IMR-90 (cell line): ENCODE measurements at regions not wholly inside any gene's neighbourhood (a gene's known extent, or its start where the extent isn't known, plus 50 kb on each side); places are given as distances from the start of the nearest gene placed in this dataset.
A peak's percentile ranks its signal among the peaks of the same experiment; 100 is the strongest.

Experiments used
- ATAC-seq: fragments of 200-7000 bp; cut with Tn5 transposase; 2 replicates; pipeline ENCODE4 v1.9.1; 2020; ENCODE audit warnings: low read depth, mild to moderate bottlenecking, moderate library complexity
- BruUV-seq: library from RNA; stranded (reverse); fragments of 400-500 nt; replicated peaks from 2 replicates; lab custom pipeline; 2021; lab: Mats Ljungman, UMichigan
- CTCF ChIA-PET: fragments of 300-600 bp; formaldehyde crosslinking; extraction: SDS; loops from one replicate; lab custom pipeline; 2021; ENCODE audit warnings: antibody characterized with exemption; lab: Yijun Ruan, JAX
- POLR2A ChIA-PET: fragments of 300-600 bp; sonication (Branson Sonifier 250); formaldehyde crosslinking; loops from one replicate; lab custom pipeline; 2022; ENCODE audit warnings: antibody characterized with exemption; ENCODE audit not compliant: unreplicated experiment; lab: Charles Lee
- DNase-seq: peaks from one replicate; pipeline ENCODE4 v3.0.0; 2013
- H2AFZ ChIP-seq: replicated peaks from 2 replicates; pipeline ENCODE3; 2013; ENCODE audit warnings: low read length, mild to moderate bottlenecking; ENCODE audit not compliant: poor library complexity
- H2AK5ac ChIP-seq: 2 replicates; pipeline ENCODE4 v1.6.1; 2013; ENCODE audit warnings: low read depth, low read length, inconsistent platforms
- H2AK9ac ChIP-seq: replicated peaks from 2 replicates; pipeline ENCODE3; 2013; ENCODE audit warnings: mild to moderate bottlenecking, low read depth, low read length, moderate library complexity; ENCODE audit not compliant: poor library complexity
- H2BK120ac ChIP-seq: 2 replicates; pipeline ENCODE4 v1.6.1; 2013; ENCODE audit warnings: low read depth, low read length, inconsistent platforms
- H2BK15ac ChIP-seq: 3 replicates; pipeline ENCODE4 v1.6.1; 2013; ENCODE audit warnings: low read depth, low read length, inconsistent platforms
- H2BK20ac ChIP-seq: 2 replicates; pipeline ENCODE4 v1.6.1; 2013; ENCODE audit warnings: low read depth, mild to moderate bottlenecking, inconsistent platforms, low read length, moderate library complexity
- H2BK5ac ChIP-seq: 2 replicates; pipeline ENCODE4 v1.6.1; 2013; ENCODE audit warnings: mild to moderate bottlenecking, low read depth, low read length, inconsistent platforms; ENCODE audit not compliant: poor library complexity, severe bottlenecking
- H3K14ac ChIP-seq: replicated peaks from 2 replicates; pipeline ENCODE4 v1.6.1; 2013; ENCODE audit warnings: low read depth, low read length, inconsistent platforms
- H3K18ac ChIP-seq: 2 replicates; pipeline ENCODE4 v1.6.1; 2013; ENCODE audit warnings: low read depth, low read length, control low read depth
- H3K23ac ChIP-seq: 2 replicates; pipeline ENCODE4 v1.6.1; 2013; ENCODE audit warnings: low read depth, low read length, inconsistent platforms
- H3K27ac ChIP-seq: 2 replicates; pipeline ENCODE4 v1.5.1; 2013; ENCODE audit warnings: mild to moderate bottlenecking, control low read depth, low read length; ENCODE audit not compliant: insufficient read depth
- H3K27me3 ChIP-seq: 2 replicates; pipeline ENCODE4 v1.6.1; 2013; ENCODE audit warnings: low read length; ENCODE audit not compliant: control insufficient read depth, insufficient read depth
- H3K36me3 ChIP-seq: 2 replicates; pipeline ENCODE4 v1.6.1; 2013; ENCODE audit warnings: low read length, mixed read lengths; ENCODE audit not compliant: control insufficient read depth, insufficient read depth
- H3K4ac ChIP-seq: 2 replicates; pipeline ENCODE4 v1.6.1; 2013; ENCODE audit warnings: low read depth, low read length, inconsistent platforms
- H3K4me1 ChIP-seq: 2 replicates; pipeline ENCODE4 v1.6.1; 2013; ENCODE audit warnings: low read length, mixed read lengths; ENCODE audit not compliant: control insufficient read depth, insufficient read depth
- H3K4me2 ChIP-seq: 2 replicates; pipeline ENCODE4 v1.6.1; 2013; ENCODE audit warnings: low read depth, mild to moderate bottlenecking, control low read depth, low read length, moderate library complexity
- H3K4me3 ChIP-seq: 2 replicates; pipeline ENCODE4 v1.5.1; 2013; ENCODE audit warnings: low read depth, mild to moderate bottlenecking, control low read depth, low read length, moderate library complexity; ENCODE audit not compliant: insufficient read depth
- H3K56ac ChIP-seq: 2 replicates; pipeline ENCODE4 v1.6.1; 2013; ENCODE audit warnings: low read length, inconsistent platforms; ENCODE audit not compliant: insufficient read depth; ENCODE audit errors: extremely low read depth
- H3K79me1 ChIP-seq, 2 experiments: 2 replicates each; pipeline ENCODE4 v1.6.1; 2013; ENCODE audit warnings: low read length in 2 of 2, inconsistent platforms in 1 of 2, low read depth in 1 of 2
- H3K9ac ChIP-seq: 2 replicates; pipeline ENCODE4 v1.6.1; 2013; ENCODE audit warnings: low read depth, low read length, control low read depth
- H3K9me1 ChIP-seq: 2 replicates; pipeline ENCODE4 v1.6.1; 2013; ENCODE audit warnings: low read length, inconsistent platforms; ENCODE audit not compliant: insufficient read depth
- H3K9me3 ChIP-seq: 2 replicates; pipeline ENCODE4 v1.6.1; 2013; ENCODE audit warnings: low read length; ENCODE audit not compliant: control insufficient read depth, insufficient read depth
- H4K20me1 ChIP-seq: 2 replicates; pipeline ENCODE4 v1.6.1; 2013; ENCODE audit warnings: low read length, inconsistent platforms; ENCODE audit not compliant: insufficient read depth
- H4K5ac ChIP-seq: 2 replicates; pipeline ENCODE4 v1.6.1; 2013; ENCODE audit warnings: mild to moderate bottlenecking, low read depth, low read length, control low read depth
- H4K8ac ChIP-seq, 2 experiments: 2 replicates each; pipeline ENCODE4 v1.6.1; 2013; ENCODE audit warnings: low read depth in 2 of 2, low read length in 2 of 2, control low read depth in 1 of 2, inconsistent platforms in 1 of 2
- H4K91ac ChIP-seq: 2 replicates; pipeline ENCODE4 v1.6.1; 2013; ENCODE audit warnings: low read depth, low read length, inconsistent platforms; ENCODE audit not compliant: insufficient read depth
- BHLHE40 ChIP-seq: fragments of 150-350 bp; IDR thresholded peaks from 2 replicates; pipeline ENCODE4 v1.6.1; 2016; ENCODE audit warnings: mild to moderate bottlenecking, low read depth, low read length
- CEBPB ChIP-seq: IDR thresholded peaks from 2 replicates; pipeline ENCODE4 v1.6.1; 2012; ENCODE audit warnings: low read depth, low read length, improper control_type of control experiment
- CHD1 ChIP-seq: IDR thresholded peaks from 2 replicates; pipeline ENCODE4 v1.6.1; 2012; ENCODE audit warnings: low read depth, low read length, improper control_type of control experiment
- FOS ChIP-seq: fragments of 150-350 bp; IDR thresholded peaks from 2 replicates; pipeline ENCODE4 v1.6.1; 2016; ENCODE audit warnings: low read depth, low read length
- MAFK ChIP-seq: IDR thresholded peaks from 2 replicates; pipeline ENCODE4 v1.6.1; 2012; ENCODE audit warnings: low read depth, low read length, improper control_type of control experiment
- MAZ ChIP-seq: IDR thresholded peaks from 2 replicates; pipeline ENCODE4 v1.6.1; 2012; ENCODE audit warnings: low read depth, mild to moderate bottlenecking, low read length, improper control_type of control experiment, moderate library complexity, borderline replicate concordance
- MXI1 ChIP-seq: IDR thresholded peaks from 2 replicates; pipeline ENCODE4 v1.6.1; 2012; ENCODE audit warnings: low read depth, mild to moderate bottlenecking, low read length, moderate library complexity, borderline replicate concordance
- NFE2L2 ChIP-seq: fragments of 150-350 bp; IDR thresholded peaks from 2 replicates; pipeline ENCODE4 v1.6.1; 2016; ENCODE audit warnings: low read depth, mild to moderate bottlenecking, low read length
- POLR2A ChIP-seq: IDR thresholded peaks from 2 replicates; pipeline ENCODE4 v1.6.1; 2012; ENCODE audit warnings: mild to moderate bottlenecking, low read depth, low read length
- RAD21 ChIP-seq: IDR thresholded peaks from 2 replicates; pipeline ENCODE4 v1.6.1; 2012; ENCODE audit warnings: low read length, improper control_type of control experiment
- RCOR1 ChIP-seq: IDR thresholded peaks from 2 replicates; pipeline ENCODE4 v1.6.1; 2012; ENCODE audit warnings: mild to moderate bottlenecking, low read length, improper control_type of control experiment; ENCODE audit not compliant: insufficient replicate concordance
- RFX5 ChIP-seq: IDR thresholded peaks from 2 replicates; pipeline ENCODE4 v1.8.0; 2012; ENCODE audit warnings: low read depth, mild to moderate bottlenecking, low read length, moderate library complexity
- SMC3 ChIP-seq: fragments of 150-350 bp; IDR thresholded peaks from 2 replicates; pipeline ENCODE4 v1.6.1; 2016; ENCODE audit warnings: low read depth, mild to moderate bottlenecking, antibody characterized with exemption, low read length, moderate library complexity
- WGBS, 2 experiments: methylation state at CpG; one replicate each; pipeline versions ENCODE4 v1.1.5 to v1.1.7; 2013; ENCODE audit warnings: missing lambda C conversion rate in 2 of 2; ENCODE audit not compliant: insufficient read length in 1 of 2; ENCODE audit errors: extremely low coverage in 2 of 2; 5-methylcytosine and 5-hydroxymethylcytosine counted together
- dilution Hi-C: fragments of 300-500 bp; cut with HindIII; formaldehyde crosslinking; loops from one replicate; pipeline ENCODE4 v1.14.3; 2018; ENCODE audit warnings: low sequenced_read_pairs; ENCODE audit not compliant: unreplicated experiment
- in situ Hi-C: fragments of 300-500 bp; cut with MboI; formaldehyde crosslinking; loops from 3 replicates; pipeline ENCODE4 v1.14.3; 2019; ENCODE audit warnings: low sequenced_read_pairs, inconsistent platforms, mixed read lengths
- intact Hi-C: fragments of 100-400 bp; cut with micrococcal nuclease; formaldehyde crosslinking; loops from 2 replicates; pipeline ENCODE4 v1.10.0; 2022
- TF ChIP-seq, protein P1 (sequence below): conservative IDR thresholded peaks from 2 replicates; pipeline ENCODE4 v1.5.1; 2012; ENCODE audit warnings: mild to moderate bottlenecking, low read depth, low read length, improper control_type of control experiment
- TF ChIP-seq, protein P2 (sequence below): fragments of 150-350 bp; IDR thresholded peaks from 2 replicates; pipeline ENCODE4 v1.6.1; 2017; ENCODE audit warnings: mild to moderate bottlenecking, antibody characterized with exemption, low read length, low read depth
- TF ChIP-seq, protein P3 (sequence below): fragments of 150-350 bp; IDR thresholded peaks from 2 replicates; pipeline ENCODE4 v1.6.1; 2016; ENCODE audit warnings: low read depth, mild to moderate bottlenecking, low read length, moderate library complexity, borderline replicate concordance

DNA sequence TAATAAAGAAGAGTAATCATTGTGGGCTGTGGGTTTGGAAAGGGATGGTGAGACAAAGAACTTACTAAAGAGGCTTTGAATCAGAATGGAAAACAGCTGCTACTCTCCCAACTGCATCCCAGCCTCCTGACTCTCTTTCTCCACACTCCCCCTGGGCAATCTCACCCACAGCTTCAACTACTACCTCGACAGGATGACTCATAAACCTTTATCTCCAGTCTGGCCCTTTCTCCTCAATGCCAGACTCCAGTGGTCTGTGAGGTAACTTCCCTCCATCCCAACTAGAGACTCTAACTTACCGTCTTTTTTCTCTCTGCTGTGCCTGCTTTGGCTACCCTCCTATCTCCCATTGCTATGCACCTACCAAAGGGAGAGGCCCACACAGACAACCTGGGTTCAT is 135.3 kb upstream of the RREB1 start:
- Histone ChIP-seq H3K9ac (no peak overlapping the region), H2AFZ (no peak overlapping the region), H3K9me1 (no peaks in the 10 kb centered on the region), H3K4me3 (no peak overlapping the region), H3K4me2 (no peak overlapping the region), H4K91ac (no peak overlapping the region), H3K14ac (no peak overlapping the region), H3K36me3 (no peaks in the 10 kb centered on the region), H4K5ac (no peak overlapping the region), H3K4me1 (no peaks in the 10 kb centered on the region), H3K56ac (no peak overlapping the region), H3K9me3 (no peaks in the 10 kb centered on the region), H3K23ac (no peak overlapping the region), H4K20me1 (no peaks in the 10 kb centered on the region), H3K79me1 (no peaks in the 10 kb centered on the region), H3K27me3 (peaks cover 5% of the 10 kb centered on the region), H3K18ac (no peak overlapping the region), H3K4ac (no peak overlapping the region), H2BK5ac (no peak overlapping the region), H3K27ac (no peak overlapping the region), H4K8ac (no peak overlapping the region), H2BK15ac (no peak overlapping the region), H2BK120ac (no peak overlapping the region), H2AK5ac (no peak overlapping the region), H2AK9ac (no peak overlapping the region), H2BK20ac (no peak overlapping the region)
- peak; percentile 25 for DNase-seq
- in situ Hi-C loops (no loop called here), dilution Hi-C loops (no loop called here), intact Hi-C loops (no loop called here)
- ChIA-PET POLR2A (no interaction called here), CTCF (no interaction called here)
- ATAC-seq = no peak
- TF ChIP-seq MAFK = no peak
- TF ChIP-seq, protein P1, sequence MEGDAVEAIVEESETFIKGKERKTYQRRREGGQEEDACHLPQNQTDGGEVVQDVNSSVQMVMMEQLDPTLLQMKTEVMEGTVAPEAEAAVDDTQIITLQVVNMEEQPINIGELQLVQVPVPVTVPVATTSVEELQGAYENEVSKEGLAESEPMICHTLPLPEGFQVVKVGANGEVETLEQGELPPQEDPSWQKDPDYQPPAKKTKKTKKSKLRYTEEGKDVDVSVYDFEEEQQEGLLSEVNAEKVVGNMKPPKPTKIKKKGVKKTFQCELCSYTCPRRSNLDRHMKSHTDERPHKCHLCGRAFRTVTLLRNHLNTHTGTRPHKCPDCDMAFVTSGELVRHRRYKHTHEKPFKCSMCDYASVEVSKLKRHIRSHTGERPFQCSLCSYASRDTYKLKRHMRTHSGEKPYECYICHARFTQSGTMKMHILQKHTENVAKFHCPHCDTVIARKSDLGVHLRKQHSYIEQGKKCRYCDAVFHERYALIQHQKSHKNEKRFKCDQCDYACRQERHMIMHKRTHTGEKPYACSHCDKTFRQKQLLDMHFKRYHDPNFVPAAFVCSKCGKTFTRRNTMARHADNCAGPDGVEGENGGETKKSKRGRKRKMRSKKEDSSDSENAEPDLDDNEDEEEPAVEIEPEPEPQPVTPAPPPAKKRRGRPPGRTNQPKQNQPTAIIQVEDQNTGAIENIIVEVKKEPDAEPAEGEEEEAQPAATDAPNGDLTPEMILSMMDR = no peak
- no peak for TF ChIP-seq POLR2A
- TF ChIP-seq BHLHE40 = no peak
- TF ChIP-seq RFX5 = no peak
- TF ChIP-seq, protein P2, sequence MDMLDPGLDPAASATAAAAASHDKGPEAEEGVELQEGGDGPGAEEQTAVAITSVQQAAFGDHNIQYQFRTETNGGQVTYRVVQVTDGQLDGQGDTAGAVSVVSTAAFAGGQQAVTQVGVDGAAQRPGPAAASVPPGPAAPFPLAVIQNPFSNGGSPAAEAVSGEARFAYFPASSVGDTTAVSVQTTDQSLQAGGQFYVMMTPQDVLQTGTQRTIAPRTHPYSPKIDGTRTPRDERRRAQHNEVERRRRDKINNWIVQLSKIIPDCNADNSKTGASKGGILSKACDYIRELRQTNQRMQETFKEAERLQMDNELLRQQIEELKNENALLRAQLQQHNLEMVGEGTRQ = no peak
- TF ChIP-seq MXI1 = no peak
- TF ChIP-seq MAZ = no peak
- no peak for TF ChIP-seq CEBPB
- no peak for TF ChIP-seq FOS
- TF ChIP-seq RAD21 = no peak
- no peak for TF ChIP-seq RCOR1
- TF ChIP-seq, protein P3, sequence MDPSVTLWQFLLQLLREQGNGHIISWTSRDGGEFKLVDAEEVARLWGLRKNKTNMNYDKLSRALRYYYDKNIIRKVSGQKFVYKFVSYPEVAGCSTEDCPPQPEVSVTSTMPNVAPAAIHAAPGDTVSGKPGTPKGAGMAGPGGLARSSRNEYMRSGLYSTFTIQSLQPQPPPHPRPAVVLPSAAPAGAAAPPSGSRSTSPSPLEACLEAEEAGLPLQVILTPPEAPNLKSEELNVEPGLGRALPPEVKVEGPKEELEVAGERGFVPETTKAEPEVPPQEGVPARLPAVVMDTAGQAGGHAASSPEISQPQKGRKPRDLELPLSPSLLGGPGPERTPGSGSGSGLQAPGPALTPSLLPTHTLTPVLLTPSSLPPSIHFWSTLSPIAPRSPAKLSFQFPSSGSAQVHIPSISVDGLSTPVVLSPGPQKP = no peak
- no peak for TF ChIP-seq CHD1
- no peak for TF ChIP-seq NFE2L2
- TF ChIP-seq SMC3 = no peak
- 43% methylated on average over 2 of the region's 2 CpGs; no CpG with 5 or more reads in 1 of the 2 experiments for WGBS, 2 experiments
- BruUV-seq = no TSS peak
